ENCODE measurements at regions not wholly inside any gene's neighbourhood (a gene's known extent, or its start where the extent isn't known, plus 50 kb on each side); places are given as distances from the start of the nearest gene placed in this dataset.

- no peaks in the 10 kb centered on the region for H3K9me3 ChIP-seq (ENCODE audit: control extremely low read depth in 1 of 5, control insufficient read depth in 4 of 5, insufficient read depth in 2 of 5, low read depth in 1 of 5, low read length in 4 of 5)
- no peaks in the 10 kb centered on the region for H3K27me3 ChIP-seq (replicated peaks in 2 of 5; ENCODE audit: control insufficient read depth in 4 of 5, insufficient read depth in 5 of 5, low read length in 4 of 5)
- DNase-seq = no peak
- ChIA-PET POLR2A (no interaction called here), CTCF (no interaction called here)
- no peaks in the 10 kb centered on the region for H3K36me3 ChIP-seq (ENCODE audit: control insufficient read depth in 4 of 4, insufficient read depth in 4 of 4, low read length in 3 of 4)
- no peak overlapping the region for H3K27ac ChIP-seq (ENCODE audit: insufficient read depth in 1 of 2, low read depth in 1 of 2, low read length in 2 of 2, poor library complexity in 1 of 2, severe bottlenecking in 2 of 2)
- no peaks in the 10 kb centered on the region for H3K4me1 ChIP-seq (ENCODE audit: control extremely low read depth in 1 of 4, control insufficient read depth in 4 of 4, insufficient read depth in 4 of 4, low read length in 3 of 4)
- 96% methylated on average over 5 of the region's 6 CpGs for WGBS (ENCODE audit: insufficient coverage)
- H3K4me3 ChIP-seq (ENCODE audit: control insufficient read depth in 1 of 7, extremely low read depth in 1 of 7, insufficient read depth in 4 of 7, low read depth in 2 of 7, low read length in 6 of 7) = no peak overlapping the region
Measured at GRCh38 chr12:28946361-28946760, 202.7 kb upstream of the FAR2 start.

GRCh38 chr12:28948685-28949084 is 200.4 kb upstream of the FAR2 start:
- CTCF ChIA-PET = no interaction called here
- Histone ChIP-seq H3K27ac (ENCODE audit: insufficient read depth in 1 of 2, low read depth in 1 of 2, low read length in 2 of 2, poor library complexity in 1 of 2, severe bottlenecking in 2 of 2) (no peak overlapping the region), H3K4me1 (ENCODE audit: control extremely low read depth in 1 of 4, control insufficient read depth in 4 of 4, insufficient read depth in 4 of 4, low read length in 3 of 4) (no peaks in the 10 kb centered on the region), H3K9me3 (ENCODE audit: control extremely low read depth in 1 of 5, control insufficient read depth in 4 of 5, insufficient read depth in 2 of 5, low read depth in 1 of 5, low read length in 4 of 5) (no peaks in the 10 kb centered on the region), H3K27me3 (replicated peaks in 2 of 5; ENCODE audit: control insufficient read depth in 4 of 5, insufficient read depth in 5 of 5, low read length in 4 of 5) (no peaks in the 10 kb centered on the region), H3K4me3 (ENCODE audit: control insufficient read depth in 1 of 7, extremely low read depth in 1 of 7, insufficient read depth in 4 of 7, low read depth in 2 of 7, low read length in 6 of 7) (no peak overlapping the region), H3K36me3 (ENCODE audit: control insufficient read depth in 4 of 4, insufficient read depth in 4 of 4, low read length in 3 of 4) (no peaks in the 10 kb centered on the region)
- no peak for DNase-seq
- no CpG with 5 or more reads among the region's 1 CpG for WGBS (ENCODE audit: insufficient coverage)
- POLR2A ChIA-PET = no interaction called here

GRCh38 chr12:28949184-28949583 is 199.9 kb upstream of the FAR2 start:
- POLR2A ChIA-PET = no interaction called here
- Histone ChIP-seq H3K4me3 (ENCODE audit: control insufficient read depth in 1 of 7, extremely low read depth in 1 of 7, insufficient read depth in 4 of 7, low read depth in 2 of 7, low read length in 6 of 7) (no peak overlapping the region), H3K4me1 (ENCODE audit: control extremely low read depth in 1 of 4, control insufficient read depth in 4 of 4, insufficient read depth in 4 of 4, low read length in 3 of 4) (no peaks in the 10 kb centered on the region), H3K9me3 (ENCODE audit: control extremely low read depth in 1 of 5, control insufficient read depth in 4 of 5, insufficient read depth in 2 of 5, low read depth in 1 of 5, low read length in 4 of 5) (no peaks in the 10 kb centered on the region), H3K36me3 (ENCODE audit: control insufficient read depth in 4 of 4, insufficient read depth in 4 of 4, low read length in 3 of 4) (no peaks in the 10 kb centered on the region), H3K27me3 (replicated peaks in 2 of 5; ENCODE audit: control insufficient read depth in 4 of 5, insufficient read depth in 5 of 5, low read length in 4 of 5) (peaks cover 0 to 1% (median 0%) of the 10 kb centered on the region in 5 experiments), H3K27ac (ENCODE audit: insufficient read depth in 1 of 2, low read depth in 1 of 2, low read length in 2 of 2, poor library complexity in 1 of 2, severe bottlenecking in 2 of 2) (no peak overlapping the region)
- WGBS (ENCODE audit: insufficient coverage) = 100% methylated on average over 1 of the region's 1 CpG
- no peak for DNase-seq
- CTCF ChIA-PET = no interaction called here

GRCh38 chr12:28950049-28950448 is 199.0 kb upstream of the FAR2 start:
- H3K36me3 ChIP-seq (ENCODE audit: control insufficient read depth in 4 of 4, insufficient read depth in 4 of 4, low read length in 3 of 4) = no peaks in the 10 kb centered on the region
- H3K4me3 ChIP-seq (ENCODE audit: control insufficient read depth in 1 of 7, extremely low read depth in 1 of 7, insufficient read depth in 4 of 7, low read depth in 2 of 7, low read length in 6 of 7) = no peak overlapping the region
- no peaks in the 10 kb centered on the region for H3K4me1 ChIP-seq (ENCODE audit: control extremely low read depth in 1 of 4, control insufficient read depth in 4 of 4, insufficient read depth in 4 of 4, low read length in 3 of 4)
- H3K9me3 ChIP-seq (ENCODE audit: control extremely low read depth in 1 of 5, control insufficient read depth in 4 of 5, insufficient read depth in 2 of 5, low read depth in 1 of 5, low read length in 4 of 5) = no peaks in the 10 kb centered on the region
- peaks cover 0 to 1% (median 0%) of the 10 kb centered on the region in 5 experiments for H3K27me3 ChIP-seq (replicated peaks in 2 of 5; ENCODE audit: control insufficient read depth in 4 of 5, insufficient read depth in 5 of 5, low read length in 4 of 5)
- no peak overlapping the region for H3K27ac ChIP-seq (ENCODE audit: insufficient read depth in 1 of 2, low read depth in 1 of 2, low read length in 2 of 2, poor library complexity in 1 of 2, severe bottlenecking in 2 of 2)
- CTCF ChIA-PET = no interaction called here
- POLR2A ChIA-PET = no interaction called here
- no peak for DNase-seq

- H3K4me3 ChIP-seq (ENCODE audit: control insufficient read depth in 1 of 7, extremely low read depth in 1 of 7, insufficient read depth in 4 of 7, low read depth in 2 of 7, low read length in 6 of 7) = no peak overlapping the region
- no peak overlapping the region for H3K27ac ChIP-seq (ENCODE audit: insufficient read depth in 1 of 2, low read depth in 1 of 2, low read length in 2 of 2, poor library complexity in 1 of 2, severe bottlenecking in 2 of 2)
- H3K9me3 ChIP-seq (ENCODE audit: control extremely low read depth in 1 of 5, control insufficient read depth in 4 of 5, insufficient read depth in 2 of 5, low read depth in 1 of 5, low read length in 4 of 5) = no peaks in the 10 kb centered on the region
- ChIA-PET CTCF (interaction anchor here (1.6 kb wide), 1 partner anchor 18 kb away, joined by 3 read pairs; no protein-coding TSS in a partner anchor), POLR2A (no interaction called here)
- no peak for DNase-seq
- peaks cover 0 to 1% (median 0%) of the 10 kb centered on the region in 5 experiments for H3K27me3 ChIP-seq (replicated peaks in 2 of 5; ENCODE audit: control insufficient read depth in 4 of 5, insufficient read depth in 5 of 5, low read length in 4 of 5)
- H3K4me1 ChIP-seq (ENCODE audit: control extremely low read depth in 1 of 4, control insufficient read depth in 4 of 4, insufficient read depth in 4 of 4, low read length in 3 of 4) = no peaks in the 10 kb centered on the region
- WGBS (ENCODE audit: insufficient coverage) = 94% methylated on average over 1 of the region's 1 CpG
- H3K36me3 ChIP-seq (ENCODE audit: control insufficient read depth in 4 of 4, insufficient read depth in 4 of 4, low read length in 3 of 4) = no peaks in the 10 kb centered on the region
Measured at GRCh38 chr12:28951935-28952334, 197.1 kb upstream of the FAR2 start.

- H3K9me3 ChIP-seq (ENCODE audit: control extremely low read depth in 1 of 5, control insufficient read depth in 4 of 5, insufficient read depth in 2 of 5, low read depth in 1 of 5, low read length in 4 of 5) = no peaks in the 10 kb centered on the region
- H3K4me1 ChIP-seq (ENCODE audit: control extremely low read depth in 1 of 4, control insufficient read depth in 4 of 4, insufficient read depth in 4 of 4, low read length in 3 of 4) = no peaks in the 10 kb centered on the region
- ChIA-PET CTCF (no interaction called here), POLR2A (no interaction called here)
- H3K4me3 ChIP-seq (ENCODE audit: control insufficient read depth in 1 of 7, extremely low read depth in 1 of 7, insufficient read depth in 4 of 7, low read depth in 2 of 7, low read length in 6 of 7) = no peak overlapping the region
- no peak overlapping the region for H3K27ac ChIP-seq (ENCODE audit: insufficient read depth in 1 of 2, low read depth in 1 of 2, low read length in 2 of 2, poor library complexity in 1 of 2, severe bottlenecking in 2 of 2)
- no peak for DNase-seq
- H3K36me3 ChIP-seq (ENCODE audit: control insufficient read depth in 4 of 4, insufficient read depth in 4 of 4, low read length in 3 of 4) = no peaks in the 10 kb centered on the region
- peaks cover 0 to 1% (median 0%) of the 10 kb centered on the region in 5 experiments for H3K27me3 ChIP-seq (replicated peaks in 2 of 5; ENCODE audit: control insufficient read depth in 4 of 5, insufficient read depth in 5 of 5, low read length in 4 of 5)
Measured at GRCh38 chr12:28954333-28954732, 194.7 kb upstream of the FAR2 start.

- Histone ChIP-seq H3K36me3 (ENCODE audit: control insufficient read depth in 4 of 4, insufficient read depth in 4 of 4, low read length in 3 of 4) (no peaks in the 10 kb centered on the region), H3K27ac (ENCODE audit: insufficient read depth in 1 of 2, low read depth in 1 of 2, low read length in 2 of 2, poor library complexity in 1 of 2, severe bottlenecking in 2 of 2) (no peak overlapping the region), H3K4me1 (ENCODE audit: control extremely low read depth in 1 of 4, control insufficient read depth in 4 of 4, insufficient read depth in 4 of 4, low read length in 3 of 4) (no peaks in the 10 kb centered on the region), H3K27me3 (replicated peaks in 2 of 5; ENCODE audit: control insufficient read depth in 4 of 5, insufficient read depth in 5 of 5, low read length in 4 of 5) (peaks cover 0 to 1% (median 0%) of the 10 kb centered on the region in 5 experiments), H3K9me3 (ENCODE audit: control extremely low read depth in 1 of 5, control insufficient read depth in 4 of 5, insufficient read depth in 2 of 5, low read depth in 1 of 5, low read length in 4 of 5) (no peaks in the 10 kb centered on the region), H3K4me3 (ENCODE audit: control insufficient read depth in 1 of 7, extremely low read depth in 1 of 7, insufficient read depth in 4 of 7, low read depth in 2 of 7, low read length in 6 of 7) (no peak overlapping the region)
- WGBS (ENCODE audit: insufficient coverage) = 90% methylated on average over 2 of the region's 2 CpGs
- DNase-seq = no peak
- ChIA-PET CTCF (interaction anchor here (0.9 kb wide), 1 partner anchor 12 kb away, joined by 3 read pairs; no protein-coding TSS in a partner anchor), POLR2A (interaction anchor here (0.7 kb wide), 1 partner anchor 446 kb away, joined by 4 read pairs; no protein-coding TSS in a partner anchor)
Measured at GRCh38 chr12:28955491-28955890, 193.6 kb upstream of the FAR2 start.
